ENCODE measurements at regions not wholly inside any gene's neighbourhood (a gene's known extent, or its start where the extent isn't known, plus 50 kb on each side); places are given as distances from the start of the nearest gene placed in this dataset.

DNA sequence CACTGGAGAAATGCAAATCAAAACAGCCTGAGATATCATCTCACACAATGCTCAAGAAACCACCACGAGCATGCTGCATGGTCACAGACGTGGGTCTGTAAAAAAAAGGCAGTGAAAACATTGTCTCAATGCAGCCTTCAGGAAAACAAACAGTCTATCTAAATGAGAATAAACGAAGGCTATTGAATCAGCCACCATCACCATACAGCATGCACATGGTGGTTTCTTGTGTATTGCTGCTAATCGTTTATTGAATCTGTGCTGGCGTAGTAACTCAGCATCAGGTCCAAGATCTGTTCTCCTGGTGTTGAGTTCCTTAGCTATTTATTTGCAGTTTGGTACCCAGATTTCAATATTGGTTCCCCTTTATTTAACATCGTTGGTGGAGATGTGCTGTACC, 1115.0 kb downstream of the CDH18 start:
- no peak for DNase-seq

GRCh38 chr5:18876565-18876964, 1111.4 kb downstream of the CDH18 start:
- no peak for DNase-seq

- DNase-seq, result no peak
Measured at GRCh38 chr5:18881615-18882014, 1106.4 kb downstream of the CDH18 start.

DNA sequence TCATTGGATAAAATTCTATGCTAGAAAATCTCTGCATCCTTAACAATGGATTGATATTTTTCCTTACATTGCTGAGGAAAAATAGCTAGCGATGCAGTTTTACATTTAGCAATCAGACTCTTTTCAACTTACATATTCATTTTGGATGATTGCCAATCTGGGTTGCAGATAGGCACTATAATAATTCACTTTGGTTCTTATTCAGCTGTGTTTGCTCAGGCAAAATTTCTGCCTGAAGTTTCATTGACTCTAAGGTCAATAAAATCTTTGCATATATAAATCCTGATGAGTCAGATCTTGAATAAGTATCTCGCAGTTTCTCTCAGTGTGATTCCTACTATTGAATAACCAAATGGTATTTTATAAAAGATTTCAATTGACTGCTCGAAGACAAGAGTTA, 1105.8 kb downstream of the CDH18 start:
- DNase-seq, result no peak

DNA sequence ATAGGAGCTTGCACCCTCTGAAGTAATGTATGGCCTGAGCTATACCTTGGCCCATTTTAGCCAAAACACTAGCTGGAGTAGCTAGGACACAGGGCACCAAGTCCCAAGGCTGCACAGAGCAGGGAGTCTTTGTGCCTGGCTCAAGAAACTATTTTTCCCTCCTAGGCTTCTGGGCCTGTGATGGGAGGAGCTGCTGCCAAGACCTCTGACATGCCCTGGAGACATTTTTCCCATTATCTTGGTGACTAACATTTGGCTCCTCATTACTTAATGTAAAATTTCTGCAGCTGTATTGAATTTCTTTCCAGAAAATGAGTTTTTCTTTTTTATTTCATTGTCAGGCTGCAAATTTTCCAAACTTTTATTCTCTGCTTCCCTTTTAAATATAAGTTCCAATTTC, 1099.2 kb downstream of the CDH18 start:
- no peak for DNase-seq

DNA sequence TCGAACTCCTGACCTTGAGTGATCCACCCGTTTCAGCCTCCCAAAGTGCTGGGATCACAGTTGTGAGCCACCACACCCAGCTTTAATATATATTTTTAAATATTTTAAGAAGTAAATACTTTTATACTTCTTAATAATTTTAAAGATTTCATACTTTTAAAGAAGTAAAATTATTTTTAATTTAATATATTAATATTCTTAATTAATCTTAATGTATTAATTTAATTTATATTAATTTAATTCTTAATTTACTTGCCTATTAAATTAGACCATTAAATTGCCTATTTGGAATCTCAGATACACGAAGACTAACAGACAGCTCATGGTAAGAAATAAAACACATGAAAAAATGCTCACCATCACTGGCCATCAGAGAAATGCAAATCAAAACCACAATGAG, 1087.4 kb downstream of the CDH18 start:
- no peak for DNase-seq

- no peak for DNase-seq
Measured at GRCh38 chr5:18920966-18921365, 1067.0 kb downstream of the CDH18 start.

DNA sequence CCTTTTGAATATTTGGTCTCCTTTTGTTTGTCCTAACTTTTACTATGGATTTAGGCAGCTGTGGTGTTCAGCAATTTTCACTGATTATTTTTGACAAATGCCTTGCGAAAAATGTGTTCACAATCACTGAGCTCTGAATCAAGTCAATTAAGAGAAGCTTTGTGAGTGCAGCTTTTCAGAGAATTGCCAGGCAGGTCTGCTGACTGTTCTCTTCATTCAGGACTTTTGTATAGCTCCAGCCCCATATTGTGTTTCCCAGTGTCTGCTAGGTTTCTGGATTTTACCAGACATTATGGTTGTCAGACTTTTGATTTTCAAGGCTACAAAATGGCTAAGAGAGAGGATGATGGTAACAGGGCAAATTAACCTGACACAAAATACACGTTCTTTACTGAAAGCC, 1055.9 kb downstream of the CDH18 start:
- DNase-seq, result no peak

GRCh38 chr5:18944771-18945170, 1043.2 kb downstream of the CDH18 start:
- no peak for DNase-seq

DNA sequence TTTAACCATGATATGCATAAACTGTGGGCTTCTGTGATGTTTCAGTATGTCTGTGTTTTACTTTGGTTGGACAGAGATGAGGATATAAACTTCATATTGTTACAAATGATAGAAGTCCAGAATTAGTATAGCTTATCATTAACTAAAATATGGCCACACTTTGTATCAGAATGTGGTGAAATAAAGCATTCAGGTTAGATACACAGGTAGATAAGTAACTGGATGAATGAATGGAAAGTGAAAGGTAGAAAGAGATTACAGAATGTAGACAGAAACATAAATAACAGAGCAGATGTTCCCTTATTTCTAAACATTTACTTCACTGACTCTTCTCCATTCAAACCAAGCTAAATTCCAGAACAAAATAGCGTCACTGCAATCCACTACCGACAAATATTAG, 1033.8 kb downstream of the CDH18 start:
- no peak for DNase-seq

- DNase-seq, result no peak
Measured at GRCh38 chr5:18959535-18959934, 1028.5 kb downstream of the CDH18 start.

- DNase-seq, result no peak
Measured at GRCh38 chr5:18961234-18961633, 1026.8 kb downstream of the CDH18 start.

GRCh38 chr5:18965893-18966292, 1022.1 kb downstream of the CDH18 start:
- DNase-seq, result no peak

GRCh38 chr5:18967637-18968036, 1020.4 kb downstream of the CDH18 start:
- DNase-seq, result no peak

GRCh38 chr5:18968966-18969365, 1019.0 kb downstream of the CDH18 start:
- no peak for DNase-seq

- no peak for DNase-seq
Measured at GRCh38 chr5:18970000-18970399, 1018.0 kb downstream of the CDH18 start.

DNA sequence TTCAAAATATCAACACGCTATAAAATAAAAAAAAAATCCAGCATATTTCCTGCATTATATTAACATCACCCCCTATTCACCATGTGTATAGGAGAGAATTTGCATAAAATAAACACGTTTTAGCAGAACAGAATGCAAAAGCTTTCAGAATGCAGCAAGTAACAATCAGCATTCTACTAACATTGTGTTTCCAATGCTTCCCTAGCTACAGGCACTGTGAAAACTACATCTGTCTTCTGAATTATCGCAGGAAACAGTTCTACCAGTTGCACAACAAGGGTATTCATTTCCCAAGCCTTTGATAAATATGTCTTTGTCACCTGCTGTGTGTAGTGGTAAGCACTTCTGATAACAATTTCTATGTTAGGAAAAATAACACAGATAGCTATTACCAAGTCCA, 1015.8 kb downstream of the CDH18 start:
- no peak for DNase-seq

DNA sequence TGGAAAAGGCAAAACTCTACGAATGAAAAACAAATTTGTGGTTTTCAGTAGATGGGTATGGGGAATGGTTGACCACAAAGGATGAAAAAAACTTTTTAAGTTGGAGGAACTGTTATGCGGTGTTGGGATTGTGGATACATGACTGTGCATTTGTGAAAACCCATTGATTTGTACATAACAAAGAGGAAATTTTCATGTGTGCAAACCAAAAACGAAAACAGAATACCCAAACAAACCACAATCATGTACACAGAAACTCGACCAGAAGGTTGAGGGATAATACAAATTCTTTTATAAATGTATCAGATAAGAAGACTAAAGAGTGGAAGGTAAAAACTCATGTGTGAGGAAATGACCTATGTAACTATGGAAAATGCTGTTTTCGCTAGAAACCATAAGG, 1012.4 kb downstream of the CDH18 start:
- no peak for DNase-seq

DNA sequence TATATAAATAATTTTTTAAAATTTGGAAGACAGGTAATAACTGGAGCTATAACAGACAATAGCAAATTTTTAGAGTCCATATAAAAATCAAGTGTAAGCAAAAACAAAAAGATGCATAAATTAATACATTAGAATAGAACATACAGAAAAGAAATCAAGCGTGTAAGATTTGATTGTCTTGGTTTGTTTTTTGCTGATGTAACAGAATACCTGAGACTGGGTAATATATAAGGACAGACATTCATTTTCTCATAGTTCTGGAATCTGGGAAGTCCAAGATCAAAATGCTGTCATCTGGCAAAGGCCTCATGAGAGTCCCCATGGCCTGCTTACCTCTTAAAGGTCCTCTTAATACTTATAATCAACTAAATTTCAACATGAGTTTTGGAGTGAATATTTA, 1010.1 kb downstream of the CDH18 start:
- DNase-seq, result no peak

GRCh38 chr5:18984559-18985080, 1003.4 kb downstream of the CDH18 start:
- DNase-seq, result no peak

DNA sequence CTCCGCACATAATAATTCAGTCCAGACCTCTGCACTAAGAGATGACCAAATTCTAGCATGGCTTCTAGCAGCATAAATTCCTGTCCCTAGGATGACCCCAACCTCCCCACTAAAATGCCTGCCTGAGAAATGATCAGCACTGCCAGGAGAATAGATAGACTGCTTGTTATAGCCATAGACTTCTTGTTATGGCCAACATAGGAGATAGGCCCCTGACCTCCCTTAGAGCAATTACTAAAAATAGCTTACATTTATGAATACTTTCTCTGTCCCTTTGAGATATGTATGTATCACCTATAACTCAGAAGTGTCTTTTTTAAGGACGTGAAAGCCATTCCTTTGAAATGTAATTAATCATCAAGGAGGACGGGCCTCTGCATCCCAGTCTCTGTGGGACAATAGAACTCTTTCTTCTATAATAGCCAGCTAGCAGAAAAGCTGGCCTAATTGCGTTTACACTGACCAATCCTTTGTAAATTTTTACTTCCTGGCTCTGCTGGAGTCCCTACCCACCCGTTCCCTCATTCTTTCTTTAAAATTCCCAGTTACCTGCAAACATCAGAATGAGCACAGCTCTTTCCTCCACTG, 1002.7 kb downstream of the CDH18 start:
- DNase-seq, result no peak

DNA sequence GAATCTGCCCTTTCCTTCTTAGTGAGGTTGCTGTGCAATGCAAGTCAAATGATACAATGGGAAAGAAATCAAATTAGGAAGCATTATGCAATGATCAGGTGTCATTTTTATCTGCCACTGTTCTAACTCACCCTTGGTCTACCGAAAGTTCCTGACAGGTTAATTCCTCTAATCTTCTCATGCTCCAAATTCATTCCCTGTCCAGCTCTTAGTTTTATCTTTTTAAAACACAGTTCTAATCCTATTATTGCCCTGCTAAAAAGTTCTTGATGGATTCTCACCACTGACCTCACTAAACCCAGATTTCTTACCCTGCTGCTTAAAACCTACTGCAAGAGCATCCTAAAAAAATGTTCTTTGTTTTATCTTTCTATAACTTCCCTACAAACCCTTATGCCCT, 1000.9 kb downstream of the CDH18 start:
- DNase-seq, result no peak

DNA sequence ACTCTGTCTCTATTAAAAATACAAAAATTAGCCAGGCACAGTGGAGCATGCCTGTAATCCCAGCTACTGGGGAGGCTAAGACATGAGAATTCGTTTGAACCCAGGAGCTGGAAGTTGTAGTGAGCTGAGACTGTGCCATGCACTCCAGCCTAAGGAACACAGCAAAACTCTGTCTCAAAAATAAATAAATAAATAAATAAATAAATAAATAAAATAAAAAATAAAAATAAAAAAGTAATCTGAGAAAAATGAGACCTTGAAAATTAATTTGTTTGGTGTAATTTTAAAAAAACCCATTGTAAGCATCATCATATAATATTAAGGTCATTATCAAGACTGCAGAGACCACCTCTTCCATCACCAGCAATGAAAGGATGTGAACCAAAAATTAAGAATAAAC, 997.1 kb downstream of the CDH18 start:
- no peak for DNase-seq

DNA sequence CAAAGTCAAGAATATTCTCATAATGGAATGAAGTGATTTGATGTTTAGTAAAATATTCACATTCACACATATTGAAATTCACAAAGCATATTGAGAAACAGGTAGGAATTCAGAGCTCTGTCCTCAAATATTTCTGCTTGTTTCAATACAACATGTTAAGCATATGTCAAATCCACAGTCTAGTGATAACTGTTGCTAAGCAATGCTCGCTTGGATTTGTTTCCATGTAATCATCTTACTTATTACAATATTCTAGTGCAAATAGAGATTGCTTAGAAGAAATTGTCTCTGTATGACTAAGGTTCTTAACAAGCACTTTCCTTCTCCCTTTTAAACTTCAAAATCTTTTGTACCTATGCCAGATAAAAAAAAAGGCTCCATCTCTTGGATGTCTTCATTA, 995.7 kb downstream of the CDH18 start:
- DNase-seq, result no peak

GRCh38 chr5:18999478-18999877, 988.5 kb downstream of the CDH18 start:
- no peak for DNase-seq

DNA sequence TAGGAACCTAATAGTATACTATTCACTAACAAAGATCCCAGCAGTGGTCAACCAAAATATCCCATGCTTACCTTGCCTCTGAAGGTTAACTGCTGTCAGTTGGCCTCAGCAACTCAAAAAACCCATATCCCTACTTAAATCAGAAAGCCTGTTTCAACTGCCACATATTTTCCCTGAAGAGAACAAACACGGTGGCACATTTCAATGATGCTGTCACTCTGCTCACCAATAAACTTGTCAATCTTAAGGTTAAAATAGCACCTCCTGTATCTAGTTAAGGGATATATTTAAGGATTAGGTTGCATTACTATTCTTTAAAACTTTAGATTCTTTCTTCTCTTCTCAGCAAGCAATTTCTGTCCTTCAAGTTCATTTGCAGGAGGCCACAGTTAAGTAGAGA, 986.9 kb downstream of the CDH18 start:
- no peak for DNase-seq
